GM13976 (cell line): ENCODE measurements at regions not wholly inside any gene's neighbourhood (a gene's known extent, or its start where the extent isn't known, plus 50 kb on each side); places are given as distances from the start of the nearest gene placed in this dataset.

ENCODE experiments used
- DNase-seq: peaks from one replicate; pipeline ENCODE4 v3.0.0; 2012; ENCODE audit warnings: low spot score
- CTCF ChIP-seq: IDR thresholded peaks from 2 replicates; pipeline ENCODE4 v1.5.1; 2012; ENCODE audit warnings: borderline replicate concordance, mild to moderate bottlenecking; ENCODE audit not compliant: insufficient read depth; ENCODE audit errors: extremely low read depth, missing control alignments, control extremely low read depth
- in situ Hi-C: fragments of 300-500 bp; cut with MboI; formaldehyde crosslinking; loops from one replicate; pipeline ENCODE4 v1.12.0; 2022; ENCODE audit warnings: low sequenced_read_pairs, mixed read lengths, inconsistent platforms; ENCODE audit not compliant: unreplicated experiment

- no peak for TF ChIP-seq CTCF
- no peak for DNase-seq
- in situ Hi-C loops, result no loop called here
Measured at GRCh38 chr13:83810136-83810535, 72.1 kb downstream of the SLITRK1 start.

DNA sequence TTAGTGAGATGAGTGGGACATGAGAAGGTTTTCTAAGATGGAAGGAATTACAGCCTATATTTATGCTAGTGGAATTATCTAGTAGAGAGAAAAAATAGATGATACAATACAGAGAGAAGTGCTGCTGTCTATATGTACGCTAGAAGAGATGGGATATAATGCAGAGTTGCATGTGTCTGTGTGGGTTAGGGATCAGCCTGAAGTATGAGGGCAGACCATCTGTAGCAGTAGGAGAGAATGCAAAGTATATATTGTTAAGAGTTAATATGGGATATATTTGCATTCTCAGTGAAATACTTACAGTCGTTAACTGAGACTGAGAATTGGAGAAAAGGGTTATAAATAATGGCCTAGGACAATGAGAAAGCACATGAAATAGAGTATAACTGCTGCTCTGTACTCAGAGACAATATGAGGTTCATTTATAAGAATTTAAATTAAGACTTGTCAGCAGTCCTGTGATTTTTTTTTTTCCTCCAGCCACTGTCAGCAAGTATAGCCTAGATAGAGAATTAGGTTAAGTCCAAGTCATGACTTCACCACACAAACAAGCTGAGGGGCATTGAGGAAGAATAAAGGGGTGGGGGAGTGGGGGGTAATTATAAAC, 77.8 kb downstream of the SLITRK1 start:
- TF ChIP-seq CTCF, result no peak
- DNase-seq, result no peak
- in situ Hi-C loops, result no loop called here

DNA sequence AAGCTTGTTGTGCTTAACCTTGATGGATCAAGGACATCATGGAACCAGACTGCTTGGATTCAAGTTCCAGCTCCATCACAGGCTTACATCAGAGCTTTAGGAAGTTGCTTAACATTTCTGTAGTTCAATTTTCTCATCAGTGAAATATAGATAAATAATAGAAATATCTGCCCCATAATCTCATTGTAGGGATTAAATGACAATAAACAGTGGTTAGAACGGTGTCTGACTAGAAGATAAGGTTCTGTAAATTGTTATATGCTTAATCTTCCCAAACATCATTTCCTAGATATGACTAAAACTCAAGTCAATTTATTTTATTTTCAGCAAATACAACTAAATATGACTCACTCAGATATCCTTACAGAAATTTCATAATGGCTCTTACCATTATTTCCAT, 83.5 kb downstream of the SLITRK1 start:
- TF ChIP-seq CTCF, result no peak
- in situ Hi-C loops, result no loop called here
- no peak for DNase-seq

DNA sequence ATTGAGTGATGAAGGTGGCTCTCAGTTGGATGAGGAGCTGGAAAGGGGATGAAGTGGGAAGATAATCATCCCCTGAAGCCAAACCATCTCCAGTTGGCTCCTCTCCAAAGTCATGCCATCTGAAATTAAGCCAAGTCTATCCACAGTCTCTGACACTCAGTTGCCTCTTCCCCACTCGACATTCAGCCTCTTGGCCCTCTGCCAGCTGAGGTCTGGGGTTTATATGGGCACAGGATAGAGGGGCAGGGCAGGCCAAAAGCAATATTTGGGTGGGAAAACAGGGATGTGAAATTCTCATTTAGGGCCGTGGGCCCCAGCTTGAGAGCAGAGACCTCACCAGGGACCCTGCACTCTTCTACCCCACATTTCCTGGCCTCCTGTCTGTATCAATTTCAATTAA, 85.9 kb downstream of the SLITRK1 start:
- DNase-seq, result no peak
- no peak for TF ChIP-seq CTCF
- in situ Hi-C loops, result no loop called here

DNA sequence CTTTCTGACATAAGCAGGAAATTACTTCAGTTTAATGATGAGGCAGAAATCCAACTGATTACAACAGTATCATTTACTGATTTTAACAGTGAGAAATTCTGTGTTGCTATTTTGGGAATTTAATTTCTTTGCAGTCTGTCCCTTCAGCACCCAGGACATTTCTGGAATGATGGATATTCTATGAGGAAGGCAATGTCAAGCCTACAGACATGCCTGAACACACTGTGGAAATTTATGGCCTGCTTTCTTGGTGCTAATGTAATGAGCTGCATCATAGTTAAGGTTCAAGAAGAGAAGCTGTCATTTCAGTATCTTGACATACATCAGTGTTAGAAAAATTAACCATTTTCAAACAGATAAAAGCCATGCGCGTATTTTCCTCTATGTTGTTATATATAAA, 87.7 kb downstream of the SLITRK1 start:
- DNase-seq, result no peak
- TF ChIP-seq CTCF, result no peak
- in situ Hi-C loops, result no loop called here

DNA sequence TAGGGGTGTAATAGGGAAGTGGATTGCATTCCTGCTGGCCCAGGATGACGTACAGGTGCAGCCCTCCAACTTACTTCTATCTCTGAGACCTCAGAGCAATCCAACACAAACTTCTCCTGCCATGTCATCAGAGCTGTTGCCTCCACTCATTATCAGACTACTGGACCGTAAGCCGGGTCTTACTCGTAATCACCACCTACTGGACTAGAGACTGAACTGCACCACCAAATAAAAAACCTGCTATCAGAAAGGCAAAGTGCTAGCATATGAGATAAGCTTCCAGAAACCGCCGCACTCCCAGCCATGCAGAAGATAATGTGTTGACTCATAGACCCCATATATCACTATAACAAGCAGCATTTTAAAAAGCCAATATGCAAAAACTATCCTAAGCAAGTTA, 102.0 kb downstream of the SLITRK1 start:
- in situ Hi-C loops, result no loop called here
- no peak for TF ChIP-seq CTCF
- DNase-seq, result no peak

GRCh38 chr13:83773961-83774360, 108.3 kb downstream of the SLITRK1 start:
- DNase-seq, result no peak
- TF ChIP-seq CTCF, result no peak
- in situ Hi-C loops, result no loop called here
